ENCODE measurements at regions not wholly inside any gene's neighbourhood (a gene's known extent, or its start where the extent isn't known, plus 50 kb on each side); places are given as distances from the start of the nearest gene placed in this dataset.
A peak's percentile ranks its signal among the peaks of the same experiment; 100 is the strongest.

DNA sequence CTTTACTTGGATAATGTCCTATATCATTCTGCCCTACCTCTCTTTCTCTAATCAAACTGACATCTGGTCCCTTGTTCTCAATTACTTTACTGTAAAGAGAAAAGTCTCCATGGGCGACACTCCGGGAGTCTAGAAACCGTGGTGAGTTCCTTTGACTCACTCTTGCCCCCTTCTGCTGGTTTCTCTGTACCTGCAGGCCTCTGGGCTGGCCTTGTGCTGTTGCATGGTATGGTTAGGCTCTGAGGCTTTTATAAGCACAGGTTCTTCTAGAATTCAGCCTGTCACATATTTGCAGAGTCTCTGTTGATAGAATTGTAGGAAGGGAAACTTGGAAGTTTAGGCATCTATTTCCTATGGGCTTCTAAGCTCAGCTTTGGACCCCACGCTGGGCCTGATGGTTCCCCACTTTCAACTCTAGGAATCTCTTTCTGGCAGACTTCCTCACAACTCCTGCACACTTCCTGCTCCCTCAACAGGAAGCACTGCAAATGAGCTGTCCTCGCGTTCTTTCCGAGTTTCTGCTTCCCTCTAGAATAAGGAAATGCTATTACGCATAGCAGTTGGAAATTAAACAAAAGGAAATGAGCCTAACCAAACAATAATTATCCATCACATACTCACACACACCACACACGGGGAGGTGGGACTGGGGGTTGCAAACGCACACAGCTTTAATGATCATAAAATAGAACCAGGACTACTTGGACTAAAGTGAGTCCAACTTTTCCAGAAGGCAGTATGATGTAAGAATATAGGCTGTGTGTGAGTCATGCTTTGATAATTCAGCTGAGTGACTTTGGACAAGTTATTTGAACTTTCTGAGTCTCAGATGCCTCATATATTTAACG lies 683.3 kb downstream of the QKI start:
- in situ Hi-C loops (cut with HindIII; ENCODE audit: extremely low pct_ligation_motif_present, low pct_unique_long_range_greater_than_20kb) (no loop called here), intact Hi-C loops (cut with micrococcal nuclease; ENCODE audit: unreplicated experiment) (no loop called here)
- peaks cover 9% of the 10 kb centered on the region; the same call in 1 of the 2 replicates for H3K4me1 ChIP-seq (ENCODE audit: insufficient read depth, low read length)
- 30% methylated on average over 11 of the region's 11 CpGs for WGBS (ENCODE audit: low lambda C conversion rate)
- ChIA-PET POLR2A (no interaction called here), CTCF (ENCODE audit: low intra/inter-chr PET ratio, low total read pairs) (no interaction called here)
- no peak for FAIRE-seq
- no peak overlapping the region for H3K27ac ChIP-seq (ENCODE audit: extremely low read length, insufficient read depth, low read length)
- no peak overlapping the region for H3K9ac ChIP-seq (ENCODE audit: insufficient read depth, low read depth, low read length)
- no peak overlapping the region for H3K4me2 ChIP-seq (ENCODE audit: low read depth, low read length)
- BruUV-seq (replicated peaks) = no TSS peak
- H3K36me3 ChIP-seq (replicated peaks in 1 of 2; ENCODE audit: control insufficient read depth in 1 of 2, insufficient read depth in 2 of 2, low read length in 2 of 2) = no peaks in the 10 kb centered on the region
- no peak overlapping the region for H3K4me3 ChIP-seq (replicated peaks in 1 of 3; ENCODE audit: insufficient read depth in 1 of 3, low read depth in 2 of 3, low read length in 3 of 3)
- H3K27me3 ChIP-seq (ENCODE audit: control insufficient read depth in 1 of 2, insufficient read depth in 2 of 2, low read length in 2 of 2) = no peaks in the 10 kb centered on the region; a peak in 1 of 5 replicates
- no peak for DNase-seq (ENCODE audit: low spot score)
- H4K20me1 ChIP-seq (ENCODE audit: insufficient read depth, low read length) = no peaks in the 10 kb centered on the region
- peak; percentile 76 for ATAC-seq
- H3K9me3 ChIP-seq (ENCODE audit: low read length) = no peaks in the 10 kb centered on the region
- no peak overlapping the region for H2AFZ ChIP-seq (ENCODE audit: low read length)
- no peaks in the 10 kb centered on the region for H3K79me2 ChIP-seq (ENCODE audit: insufficient read depth, low read length)
- TF ChIP-seq ISX (CRISPR knock-in tag; conservative IDR thresholded peaks at IDR 0.05) (no peak), MYC (CRISPR knock-in tag; IDR thresholded peaks at IDR 0.05; ENCODE audit: borderline replicate concordance) (no peak), EZH2 (conservative IDR thresholded peaks at IDR 0.05; ENCODE audit: low read depth, low read length) (no peak), FOSL1 (CRISPR knock-in tag; IDR thresholded peaks at IDR 0.05; ENCODE audit: borderline replicate concordance) (no peak), ZNF383 (CRISPR knock-in tag; IDR thresholded peaks at IDR 0.05; ENCODE audit: borderline replicate concordance) (no peak), FOSL2 (CRISPR knock-in tag; IDR thresholded peaks at IDR 0.05) (peak; percentile 55), TBX3 (IDR thresholded peaks at IDR 0.05; ENCODE audit: borderline replicate concordance) (no peak)
- TF ChIP-seq, protein P1, sequence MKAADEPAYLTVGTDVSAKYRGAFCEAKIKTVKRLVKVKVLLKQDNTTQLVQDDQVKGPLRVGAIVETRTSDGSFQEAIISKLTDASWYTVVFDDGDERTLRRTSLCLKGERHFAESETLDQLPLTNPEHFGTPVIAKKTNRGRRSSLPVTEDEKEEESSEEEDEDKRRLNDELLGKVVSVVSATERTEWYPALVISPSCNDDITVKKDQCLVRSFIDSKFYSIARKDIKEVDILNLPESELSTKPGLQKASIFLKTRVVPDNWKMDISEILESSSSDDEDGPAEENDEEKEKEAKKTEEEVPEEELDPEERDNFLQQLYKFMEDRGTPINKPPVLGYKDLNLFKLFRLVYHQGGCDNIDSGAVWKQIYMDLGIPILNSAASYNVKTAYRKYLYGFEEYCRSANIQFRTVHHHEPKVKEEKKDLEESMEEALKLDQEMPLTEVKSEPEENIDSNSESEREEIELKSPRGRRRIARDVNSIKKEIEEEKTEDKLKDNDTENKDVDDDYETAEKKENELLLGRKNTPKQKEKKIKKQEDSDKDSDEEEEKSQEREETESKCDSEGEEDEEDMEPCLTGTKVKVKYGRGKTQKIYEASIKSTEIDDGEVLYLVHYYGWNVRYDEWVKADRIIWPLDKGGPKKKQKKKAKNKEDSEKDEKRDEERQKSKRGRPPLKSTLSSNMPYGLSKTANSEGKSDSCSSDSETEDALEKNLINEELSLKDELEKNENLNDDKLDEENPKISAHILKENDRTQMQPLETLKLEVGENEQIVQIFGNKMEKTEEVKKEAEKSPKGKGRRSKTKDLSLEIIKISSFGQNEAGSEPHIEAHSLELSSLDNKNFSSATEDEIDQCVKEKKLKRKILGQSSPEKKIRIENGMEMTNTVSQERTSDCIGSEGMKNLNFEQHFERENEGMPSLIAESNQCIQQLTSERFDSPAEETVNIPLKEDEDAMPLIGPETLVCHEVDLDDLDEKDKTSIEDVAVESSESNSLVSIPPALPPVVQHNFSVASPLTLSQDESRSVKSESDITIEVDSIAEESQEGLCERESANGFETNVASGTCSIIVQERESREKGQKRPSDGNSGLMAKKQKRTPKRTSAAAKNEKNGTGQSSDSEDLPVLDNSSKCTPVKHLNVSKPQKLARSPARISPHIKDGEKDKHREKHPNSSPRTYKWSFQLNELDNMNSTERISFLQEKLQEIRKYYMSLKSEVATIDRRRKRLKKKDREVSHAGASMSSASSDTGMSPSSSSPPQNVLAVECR (CRISPR knock-in tag; IDR thresholded peaks at IDR 0.05; ENCODE audit: borderline replicate concordance) = no peak
- TF ChIP-seq, protein P2, sequence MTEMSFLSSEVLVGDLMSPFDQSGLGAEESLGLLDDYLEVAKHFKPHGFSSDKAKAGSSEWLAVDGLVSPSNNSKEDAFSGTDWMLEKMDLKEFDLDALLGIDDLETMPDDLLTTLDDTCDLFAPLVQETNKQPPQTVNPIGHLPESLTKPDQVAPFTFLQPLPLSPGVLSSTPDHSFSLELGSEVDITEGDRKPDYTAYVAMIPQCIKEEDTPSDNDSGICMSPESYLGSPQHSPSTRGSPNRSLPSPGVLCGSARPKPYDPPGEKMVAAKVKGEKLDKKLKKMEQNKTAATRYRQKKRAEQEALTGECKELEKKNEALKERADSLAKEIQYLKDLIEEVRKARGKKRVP (CRISPR knock-in tag; IDR thresholded peaks at IDR 0.05) = peak in 1 of 2 experiments; percentile 56; a peak in 2 of 4 replicates

Data from HepG2 (cell line).